GM12874 (cell line): ENCODE measurements at regions not wholly inside any gene's neighbourhood (a gene's known extent, or its start where the extent isn't known, plus 50 kb on each side); places are given as distances from the start of the nearest gene placed in this dataset.

Source experiments
- TF ChIP-seq, protein P1 (sequence below): IDR thresholded peaks from 2 replicates; pipeline ENCODE4 v1.5.1; 2011; ENCODE audit warnings: low read depth, mild to moderate bottlenecking, control low read depth, low read length, moderate library complexity; ENCODE audit not compliant: insufficient read depth

DNA sequence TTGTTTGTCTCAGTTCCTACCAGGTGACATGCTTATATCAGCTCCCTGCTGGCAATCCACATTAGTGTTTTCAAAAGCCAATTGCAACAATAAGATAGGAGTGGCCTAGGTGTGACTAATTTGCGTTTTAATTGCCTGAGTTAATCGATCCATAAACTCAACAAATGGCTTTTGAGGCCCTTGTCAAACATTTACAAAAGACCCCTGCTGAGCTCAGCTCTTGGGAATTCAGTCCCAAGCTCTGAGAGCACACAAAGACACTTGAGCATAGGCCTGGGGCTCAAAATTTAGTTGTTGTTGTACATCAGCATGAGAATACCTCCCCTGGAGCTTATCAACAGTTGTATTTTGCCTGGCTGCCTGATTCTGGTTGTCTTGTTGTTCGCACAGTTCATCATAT, 1134.4 kb upstream of the TSPY4 start:
- TF ChIP-seq, protein P1, sequence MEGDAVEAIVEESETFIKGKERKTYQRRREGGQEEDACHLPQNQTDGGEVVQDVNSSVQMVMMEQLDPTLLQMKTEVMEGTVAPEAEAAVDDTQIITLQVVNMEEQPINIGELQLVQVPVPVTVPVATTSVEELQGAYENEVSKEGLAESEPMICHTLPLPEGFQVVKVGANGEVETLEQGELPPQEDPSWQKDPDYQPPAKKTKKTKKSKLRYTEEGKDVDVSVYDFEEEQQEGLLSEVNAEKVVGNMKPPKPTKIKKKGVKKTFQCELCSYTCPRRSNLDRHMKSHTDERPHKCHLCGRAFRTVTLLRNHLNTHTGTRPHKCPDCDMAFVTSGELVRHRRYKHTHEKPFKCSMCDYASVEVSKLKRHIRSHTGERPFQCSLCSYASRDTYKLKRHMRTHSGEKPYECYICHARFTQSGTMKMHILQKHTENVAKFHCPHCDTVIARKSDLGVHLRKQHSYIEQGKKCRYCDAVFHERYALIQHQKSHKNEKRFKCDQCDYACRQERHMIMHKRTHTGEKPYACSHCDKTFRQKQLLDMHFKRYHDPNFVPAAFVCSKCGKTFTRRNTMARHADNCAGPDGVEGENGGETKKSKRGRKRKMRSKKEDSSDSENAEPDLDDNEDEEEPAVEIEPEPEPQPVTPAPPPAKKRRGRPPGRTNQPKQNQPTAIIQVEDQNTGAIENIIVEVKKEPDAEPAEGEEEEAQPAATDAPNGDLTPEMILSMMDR: no peak

DNA sequence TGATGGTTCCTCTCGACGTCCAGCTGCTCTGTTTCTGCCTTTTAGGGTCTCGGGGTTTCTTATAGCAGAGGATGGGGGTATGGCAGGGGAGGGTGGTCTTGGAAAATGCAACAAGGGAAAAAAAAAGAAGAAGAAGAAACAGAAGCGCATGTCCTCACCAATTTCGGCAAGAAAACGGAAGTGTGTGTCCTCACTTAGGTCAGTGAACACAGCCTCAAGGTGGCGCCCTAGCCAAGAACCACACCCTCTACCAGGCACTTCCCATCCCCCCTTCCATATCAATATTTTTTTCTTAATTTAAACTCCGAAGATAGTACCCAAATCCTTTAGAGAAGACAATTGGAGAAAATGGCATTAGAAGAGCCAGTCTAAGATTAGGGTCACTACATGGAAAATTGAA, 1096.1 kb upstream of the TSPY4 start:
- TF ChIP-seq, protein P1: no peak

DNA sequence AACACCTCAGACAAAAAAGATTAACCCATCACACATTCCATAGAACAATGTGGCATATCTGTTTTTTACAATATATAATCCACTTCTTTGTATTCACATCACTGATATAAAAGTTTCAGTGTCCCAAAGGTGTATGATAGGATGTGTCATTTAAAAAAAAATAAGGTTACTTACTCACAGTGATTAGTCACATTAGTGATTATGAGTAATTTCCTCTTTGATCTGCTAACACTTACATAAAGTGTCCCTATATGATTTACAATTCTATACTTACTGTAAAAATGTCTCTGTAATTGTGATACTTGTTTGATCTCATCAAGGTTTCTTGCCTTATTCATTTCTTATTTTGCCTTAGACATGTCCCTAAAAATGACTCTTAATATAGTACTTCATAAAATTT, 1063.5 kb upstream of the TSPY4 start:
- TF ChIP-seq, protein P1: no peak

DNA sequence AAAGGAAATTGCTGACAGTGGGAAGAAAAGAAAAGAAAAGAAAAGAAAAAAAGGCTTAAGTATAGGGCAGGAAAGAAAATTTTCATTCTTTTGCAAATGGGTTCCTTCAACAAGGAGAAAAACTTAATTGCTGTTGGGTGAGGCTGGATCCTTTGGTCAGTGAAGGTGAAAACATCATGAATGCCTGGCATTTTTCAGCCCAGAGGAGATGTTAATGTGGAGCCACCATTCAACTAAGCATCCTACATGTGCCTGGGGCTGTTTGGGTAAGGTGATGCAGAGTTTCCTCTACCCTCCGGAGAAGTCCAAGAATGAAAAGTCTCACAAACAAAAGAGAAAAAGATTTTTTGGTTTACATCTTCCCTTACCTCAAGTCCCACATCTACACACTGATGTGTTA, 1032.2 kb upstream of the TSPY4 start:
- TF ChIP-seq, protein P1: no peak

DNA sequence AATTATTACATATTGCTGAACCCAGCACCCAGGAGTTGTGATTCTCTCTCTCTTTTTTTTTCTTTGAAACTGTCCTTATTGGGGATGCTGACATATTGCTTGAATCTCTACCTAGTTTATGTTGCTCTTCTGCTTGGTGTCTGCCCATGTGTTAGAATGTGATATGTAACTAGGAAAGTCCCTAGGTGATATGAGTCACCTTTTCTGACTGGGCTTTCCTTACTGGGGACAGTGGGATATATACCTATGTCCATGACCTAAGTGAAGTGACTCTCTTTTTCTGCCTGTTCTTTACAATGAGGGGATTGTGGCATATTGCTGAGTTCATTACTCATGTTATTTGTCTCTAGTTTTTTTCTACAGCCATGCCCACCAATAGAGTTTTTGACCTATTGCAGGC, 1013.2 kb upstream of the TSPY4 start:
- TF ChIP-seq, protein P1: no peak

DNA sequence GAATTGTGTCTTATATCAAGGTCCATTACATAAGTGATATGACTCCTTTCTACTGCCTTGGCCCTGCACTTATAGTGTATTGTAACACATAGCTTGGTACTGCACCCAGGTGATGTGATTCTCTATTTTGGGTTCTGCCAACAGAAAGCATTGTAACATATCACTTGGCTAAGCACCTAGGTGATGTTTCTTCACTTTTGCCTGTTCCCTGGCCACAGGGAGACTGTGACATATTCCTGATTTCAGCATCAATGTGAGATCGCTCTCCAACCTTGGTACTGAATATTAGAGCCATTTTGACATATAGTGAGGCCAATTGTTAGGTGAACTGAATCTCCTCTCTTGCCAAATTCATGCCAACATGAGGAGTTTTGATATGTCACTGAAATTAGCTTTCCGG, 1010.3 kb upstream of the TSPY4 start:
- TF ChIP-seq, protein P1: no peak

DNA sequence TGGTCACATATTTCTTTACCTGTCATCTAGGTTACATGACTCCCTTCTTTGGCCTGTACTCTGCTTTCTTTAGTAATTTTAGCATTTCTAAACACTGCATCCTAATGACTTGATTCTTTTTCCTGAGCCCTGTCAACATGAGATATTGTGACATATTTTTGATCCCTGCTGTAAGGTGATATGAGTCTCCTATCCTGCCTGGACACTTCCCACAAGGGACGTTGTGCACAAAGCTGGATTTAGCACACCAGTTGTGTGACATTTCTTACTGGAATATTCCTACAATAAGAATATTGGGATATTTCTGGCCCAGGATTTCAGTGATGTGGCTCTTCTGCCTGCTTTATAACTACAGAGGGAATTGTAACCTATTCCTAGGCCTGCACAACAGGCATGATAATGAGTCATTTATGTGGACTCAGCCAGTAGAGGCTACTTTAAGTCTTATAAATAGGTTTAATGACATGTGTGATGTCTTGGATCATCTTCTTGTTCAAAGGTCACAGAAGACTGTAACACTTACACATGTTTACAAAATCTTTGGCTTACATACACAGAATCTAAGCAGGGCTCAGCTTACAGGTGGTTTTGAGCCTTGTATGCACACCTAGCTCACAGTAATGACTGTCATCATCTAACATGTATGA, 1009.4 kb upstream of the TSPY4 start:
- TF ChIP-seq, protein P1: no peak

DNA sequence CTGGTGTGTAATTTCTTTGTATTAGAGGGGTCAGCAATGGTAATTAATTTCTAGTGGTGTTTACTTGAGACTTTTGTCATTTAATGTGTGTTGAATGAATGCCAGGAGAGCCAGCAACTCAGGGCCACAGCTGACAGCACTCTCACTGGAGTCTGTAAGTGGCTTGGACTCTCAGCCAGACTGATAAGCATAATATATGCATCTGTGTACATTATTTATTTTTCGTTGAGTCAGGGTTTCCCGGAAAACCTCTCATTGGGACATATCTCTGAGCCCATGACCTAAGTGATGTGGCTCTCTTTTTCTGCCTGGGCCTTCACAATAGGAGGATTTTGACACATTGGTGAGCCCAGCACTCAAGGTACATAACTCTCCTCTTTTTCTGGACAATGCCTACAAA, 1007.8 kb upstream of the TSPY4 start:
- TF ChIP-seq, protein P1: no peak
